ENCODE measurements at regions not wholly inside any gene's neighbourhood (a gene's known extent, or its start where the extent isn't known, plus 50 kb on each side); places are given as distances from the start of the nearest gene placed in this dataset.

DNA sequence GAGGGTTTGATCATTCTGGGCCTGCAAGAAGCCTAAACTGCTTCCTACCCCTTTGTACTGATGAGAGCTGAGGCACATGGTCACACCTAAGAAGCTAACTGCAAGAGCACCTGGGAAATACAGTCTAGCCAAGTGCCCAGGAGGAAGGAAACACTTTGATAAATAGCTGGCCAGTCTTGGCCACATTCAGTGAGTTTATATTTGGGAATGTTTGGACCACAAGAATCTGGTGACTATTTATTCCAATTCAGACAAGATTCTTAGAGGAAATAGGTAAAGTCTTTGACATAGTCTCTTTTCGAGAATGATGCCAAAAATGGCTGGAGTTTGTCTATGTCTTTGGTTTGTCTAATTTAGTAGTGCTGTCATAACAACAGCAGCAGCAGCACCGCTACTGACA lies 213.6 kb downstream of the KIF20B start:
- ATAC-seq = no peak

GRCh38 chr10:89915968-89916367 lies 214.6 kb downstream of the KIF20B start:
- Histone ChIP-seq H3K27me3 (ENCODE audit: insufficient read depth in 3 of 3, low read length in 2 of 3) (no peaks in the 10 kb centered on the region), H3K4me3 (no peak overlapping the region), H3K36me3 (ENCODE audit: insufficient read depth in 1 of 2, low read depth in 1 of 2) (no peaks in the 10 kb centered on the region), H3K9me3 (no peaks in the 10 kb centered on the region), H3K27ac (no peak overlapping the region), H3K4me1 (no peaks in the 10 kb centered on the region)
- intact Hi-C loops (cut with DNase I) = no loop called here
- TF ChIP-seq CTCF (IDR thresholded peaks at IDR 0.05) = no peak
- DNase-seq (no peak), ATAC-seq (no peak)

More for the DNA sequence above, 213.6 kb downstream of the KIF20B start:
- DNase-seq = no peak
- Histone ChIP-seq H3K9me3 (no peaks in the 10 kb centered on the region), H3K4me3 (no peak overlapping the region), H3K27ac (no peak overlapping the region), H3K36me3 (ENCODE audit: insufficient read depth in 1 of 2, low read depth in 1 of 2) (no peaks in the 10 kb centered on the region), H3K27me3 (ENCODE audit: insufficient read depth in 3 of 3, low read length in 2 of 3) (no peaks in the 10 kb centered on the region), H3K4me1 (no peaks in the 10 kb centered on the region)
- 80 to 86% (median 81%) methylated on average over 2 of the region's 2 CpGs for WGBS, 3 donors
- intact Hi-C loops (cut with DNase I) = no loop called here
- TF ChIP-seq CTCF (IDR thresholded peaks at IDR 0.05) = no peak

GRCh38 chr10:89916468-89917215 lies 215.3 kb downstream of the KIF20B start:
- no peaks in the 10 kb centered on the region for H3K9me3 ChIP-seq
- H3K27ac ChIP-seq = no peak overlapping the region
- no peaks in the 10 kb centered on the region for H3K27me3 ChIP-seq (ENCODE audit: insufficient read depth in 3 of 3, low read length in 2 of 3)
- no peak for TF ChIP-seq CTCF (IDR thresholded peaks at IDR 0.05)
- H3K4me3 ChIP-seq = no peak overlapping the region
- DNase-seq (no peak), ATAC-seq (no peak)
- H3K4me1 ChIP-seq = no peaks in the 10 kb centered on the region
- 58 to 70% (median 60%) methylated on average over 1 of the region's 1 CpG for WGBS, 3 donors
- no peaks in the 10 kb centered on the region for H3K36me3 ChIP-seq (ENCODE audit: insufficient read depth in 1 of 2, low read depth in 1 of 2)
- intact Hi-C loops (cut with DNase I) = no loop called here

GRCh38 chr10:89921403-89921802 lies 220.0 kb downstream of the KIF20B start:
- intact Hi-C loops (cut with DNase I) = no loop called here
- Histone ChIP-seq H3K27me3 (ENCODE audit: insufficient read depth in 3 of 3, low read length in 2 of 3) (no peaks in the 10 kb centered on the region), H3K4me3 (no peak overlapping the region), H3K9me3 (no peaks in the 10 kb centered on the region), H3K27ac (no peak overlapping the region), H3K36me3 (ENCODE audit: insufficient read depth in 1 of 2, low read depth in 1 of 2) (no peaks in the 10 kb centered on the region), H3K4me1 (no peaks in the 10 kb centered on the region)
- ATAC-seq (no peak), DNase-seq (no peak)
- no peak for TF ChIP-seq CTCF (IDR thresholded peaks at IDR 0.05)
- 65 to 80% (median 78%) methylated on average over 5 of the region's 5 CpGs for WGBS, 3 donors

GRCh38 chr10:89923661-89924060 lies 222.3 kb downstream of the KIF20B start:
- ATAC-seq (no peak), DNase-seq (no peak)
- Histone ChIP-seq H3K4me3 (no peak overlapping the region), H3K9me3 (no peaks in the 10 kb centered on the region), H3K27me3 (ENCODE audit: insufficient read depth in 3 of 3, low read length in 2 of 3) (no peaks in the 10 kb centered on the region), H3K36me3 (ENCODE audit: insufficient read depth in 1 of 2, low read depth in 1 of 2) (no peaks in the 10 kb centered on the region), H3K27ac (no peak overlapping the region), H3K4me1 (no peaks in the 10 kb centered on the region)
- intact Hi-C loops (cut with DNase I) = no loop called here
- no peak for TF ChIP-seq CTCF (IDR thresholded peaks at IDR 0.05)
- 82 to 88% (median 85%) methylated on average over 1 of the region's 1 CpG for WGBS, 3 donors
